22Rv1 (cell line): ENCODE measurements at regions not wholly inside any gene's neighbourhood (a gene's known extent, or its start where the extent isn't known, plus 50 kb on each side); places are given as distances from the start of the nearest gene placed in this dataset.

Source experiments
- ZFX ChIP-seq: fragments of 450-650 bp; IDR thresholded peaks from 2 replicates; pipeline ENCODE4 v1.6.1; 2017; ENCODE audit warnings: antibody characterized with exemption, borderline replicate concordance
- TF ChIP-seq, protein P1 (sequence below): fragments of 450-650 bp; IDR thresholded peaks from 2 replicates; pipeline ENCODE4 v1.5.1; 2017; ENCODE audit warnings: mild to moderate bottlenecking

DNA sequence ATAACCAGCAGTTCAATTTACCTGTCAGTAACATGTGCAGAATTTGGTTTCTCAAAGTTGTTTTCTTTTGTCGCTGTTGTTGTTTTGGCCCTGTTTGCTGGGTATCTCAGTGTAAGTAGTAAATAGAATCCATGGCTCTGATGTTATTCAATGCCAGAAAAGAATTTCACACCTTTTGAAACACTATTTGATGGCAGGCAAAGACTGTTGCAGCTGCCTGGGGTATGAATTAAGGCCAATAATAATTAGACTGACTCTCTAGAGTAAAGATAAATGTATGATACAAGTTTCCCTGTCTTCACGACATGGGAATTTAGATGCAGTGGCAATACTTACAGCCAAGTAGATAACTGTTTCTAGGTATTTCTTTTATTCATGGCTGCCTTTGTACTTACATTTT lies 281.4 kb downstream of the CD83 start:
- TF ChIP-seq, protein P1, sequence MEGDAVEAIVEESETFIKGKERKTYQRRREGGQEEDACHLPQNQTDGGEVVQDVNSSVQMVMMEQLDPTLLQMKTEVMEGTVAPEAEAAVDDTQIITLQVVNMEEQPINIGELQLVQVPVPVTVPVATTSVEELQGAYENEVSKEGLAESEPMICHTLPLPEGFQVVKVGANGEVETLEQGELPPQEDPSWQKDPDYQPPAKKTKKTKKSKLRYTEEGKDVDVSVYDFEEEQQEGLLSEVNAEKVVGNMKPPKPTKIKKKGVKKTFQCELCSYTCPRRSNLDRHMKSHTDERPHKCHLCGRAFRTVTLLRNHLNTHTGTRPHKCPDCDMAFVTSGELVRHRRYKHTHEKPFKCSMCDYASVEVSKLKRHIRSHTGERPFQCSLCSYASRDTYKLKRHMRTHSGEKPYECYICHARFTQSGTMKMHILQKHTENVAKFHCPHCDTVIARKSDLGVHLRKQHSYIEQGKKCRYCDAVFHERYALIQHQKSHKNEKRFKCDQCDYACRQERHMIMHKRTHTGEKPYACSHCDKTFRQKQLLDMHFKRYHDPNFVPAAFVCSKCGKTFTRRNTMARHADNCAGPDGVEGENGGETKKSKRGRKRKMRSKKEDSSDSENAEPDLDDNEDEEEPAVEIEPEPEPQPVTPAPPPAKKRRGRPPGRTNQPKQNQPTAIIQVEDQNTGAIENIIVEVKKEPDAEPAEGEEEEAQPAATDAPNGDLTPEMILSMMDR = no peak
- no peak for TF ChIP-seq ZFX
